Endothelial cell of umbilical vein (primary cell): ENCODE measurements at regions not wholly inside any gene's neighbourhood (a gene's known extent, or its start where the extent isn't known, plus 50 kb on each side); places are given as distances from the start of the nearest gene placed in this dataset.

ENCODE experiments used
- BruUV-seq: library from RNA; stranded (reverse); fragments of 400-500 nt; replicated peaks from 2 replicates; lab custom pipeline; 2021; lab: Mats Ljungman, UMichigan
- CTCF ChIA-PET: fragments of 300-600, 350-600 bp; sonication (Branson Sonifier 250); formaldehyde crosslinking; loops from one replicate; lab custom pipeline; 2021; ENCODE audit warnings: antibody characterized with exemption, inconsistent platforms; lab: Charles Lee
- POLR2A ChIA-PET: fragments of 300-600, 350-600 bp; sonication (Branson Sonifier 250); formaldehyde crosslinking; loops from one replicate; lab custom pipeline; 2021; ENCODE audit warnings: antibody characterized with exemption, inconsistent platforms; lab: Charles Lee
- DNase-seq: peaks from one replicate; pipeline ENCODE4 v3.0.0-alpha.2; 2011; ENCODE audit warnings: low read depth, low spot score
- FAIRE-seq: peaks from 2 replicates; lab custom pipeline; 2011; peaks lifted over from hg19 to GRCh38; lab: Jason Lieb, UNC
- H2AFZ ChIP-seq: 2 replicates; pipeline ENCODE4 v1.6.0; 2012; ENCODE audit warnings: low read depth, low read length, control low read depth, inconsistent platforms
- H3K27ac ChIP-seq: 2 replicates; pipeline ENCODE4 v1.5.1; 2011; ENCODE audit warnings: low read depth, mild to moderate bottlenecking, control low read depth, low read length, moderate library complexity; ENCODE audit not compliant: insufficient read depth
- H3K27me3 ChIP-seq, 2 experiments: 2 replicates each; pipeline versions ENCODE4 v1.6.0 to v1.6.1; 2011; ENCODE audit warnings: low read length in 2 of 2, mixed read lengths in 1 of 2; ENCODE audit not compliant: control insufficient read depth in 2 of 2, insufficient read depth in 2 of 2
- H3K36me3 ChIP-seq, 2 experiments: 2 replicates in 1 of 2; 3 replicates in 1 of 2; pipeline ENCODE4 v1.5.1; 2011; ENCODE audit warnings: low read length in 2 of 2, mild to moderate bottlenecking in 1 of 2, moderate library complexity in 1 of 2; ENCODE audit not compliant: control insufficient read depth in 2 of 2, insufficient read depth in 2 of 2; ENCODE audit errors: extremely low read depth in 1 of 2
- H3K4me1 ChIP-seq: 3 replicates; pipeline ENCODE4 v1.5.1; 2011; ENCODE audit warnings: mild to moderate bottlenecking, low read length; ENCODE audit not compliant: control insufficient read depth, insufficient read depth; ENCODE audit errors: extremely low read depth
- H3K4me2 ChIP-seq: 2 replicates; pipeline ENCODE4 v1.6.1; 2011; ENCODE audit warnings: low read length, control low read depth, mixed read lengths; ENCODE audit not compliant: insufficient read depth
- H3K4me3 ChIP-seq, 3 experiments: fragments of 200-600 bp in 1 of 3; sonication (generic), shearing (Covaris generic) in 1 of 3; replicated peaks in 1 of 3; 2 replicates each; pipeline ENCODE4 v1.5.1; 2011 to 2016; ENCODE audit warnings: control low read depth in 3 of 3, low read length in 3 of 3, mild to moderate bottlenecking in 2 of 3, inconsistent platforms in 1 of 3, low read depth in 1 of 3, moderate library complexity in 1 of 3; ENCODE audit not compliant: insufficient read depth in 1 of 3
- H3K79me2 ChIP-seq: 2 replicates; pipeline ENCODE4 v1.6.0; 2012; ENCODE audit warnings: low read length, inconsistent platforms; ENCODE audit not compliant: control insufficient read depth, insufficient read depth
- H3K9ac ChIP-seq: replicated peaks from 2 replicates; pipeline ENCODE3; 2011; ENCODE audit warnings: low read length, control low read depth; ENCODE audit not compliant: insufficient read depth; ENCODE audit errors: extremely low read depth
- H3K9me1 ChIP-seq: replicated peaks from 3 replicates; pipeline ENCODE4 v1.6.0; 2011; ENCODE audit warnings: mild to moderate bottlenecking, low read length; ENCODE audit not compliant: control insufficient read depth, insufficient read depth; ENCODE audit errors: extremely low read depth
- H3K9me3 ChIP-seq: replicated peaks from 2 replicates; pipeline ENCODE4 v1.5.1; 2012; ENCODE audit warnings: low read length, inconsistent platforms; ENCODE audit not compliant: control insufficient read depth, insufficient read depth
- H4K20me1 ChIP-seq: replicated peaks from 2 replicates; pipeline ENCODE3; 2011; ENCODE audit warnings: mild to moderate bottlenecking, low read length; ENCODE audit not compliant: control insufficient read depth, insufficient read depth; ENCODE audit errors: extremely low read depth
- EZH2 ChIP-seq: IDR thresholded peaks from 2 replicates; pipeline ENCODE4 v1.6.1; 2012; ENCODE audit warnings: borderline replicate concordance, low read depth, mild to moderate bottlenecking, moderate library complexity, low read length, inconsistent platforms; ENCODE audit not compliant: severe bottlenecking
- FOS ChIP-seq: IDR thresholded peaks from 2 replicates; pipeline ENCODE4 v1.6.1; 2011; ENCODE audit warnings: mild to moderate bottlenecking, low read length, moderate library complexity, borderline replicate concordance; ENCODE audit not compliant: insufficient read depth
- GATA2 ChIP-seq: IDR thresholded peaks from 2 replicates; pipeline ENCODE4 v1.7.0; 2011; ENCODE audit warnings: low read depth, mild to moderate bottlenecking, moderate library complexity, mixed read lengths, low read length; ENCODE audit not compliant: insufficient read length, insufficient read depth
- JUN ChIP-seq: IDR thresholded peaks from 2 replicates; pipeline ENCODE4 v1.6.1; 2011; ENCODE audit warnings: borderline replicate concordance, low read depth; ENCODE audit not compliant: insufficient read length, insufficient read depth
- MAX ChIP-seq: IDR thresholded peaks from 2 replicates; pipeline ENCODE4 v1.6.1; 2011; ENCODE audit not compliant: insufficient read depth, insufficient read length
- MYC ChIP-seq: IDR thresholded peaks from one replicate; pipeline ENCODE4 v1.6.1; 2011; ENCODE audit warnings: mild to moderate bottlenecking, low read depth, low read length
- POLR2A ChIP-seq: IDR thresholded peaks from 2 replicates; pipeline ENCODE4 v1.6.1; 2012; ENCODE audit warnings: low read depth, mild to moderate bottlenecking, control low read depth, low read length
- POLR2AphosphoS5 ChIP-seq: IDR thresholded peaks from 2 replicates; pipeline ENCODE4 v1.6.1; 2012; ENCODE audit warnings: low read depth, mild to moderate bottlenecking, control low read depth, low read length, moderate library complexity; ENCODE audit not compliant: insufficient read depth
- dilution Hi-C: fragments of 300-500 bp; cut with MboI; formaldehyde crosslinking; loops from one replicate; pipeline ENCODE4 v1.15.0; 2019; ENCODE audit warnings: low sequenced_read_pairs; ENCODE audit not compliant: extremely low pct_ligation_motif_present
- intact Hi-C: fragments of 100-400 bp; cut with micrococcal nuclease; formaldehyde crosslinking; loops from one replicate; pipeline ENCODE4 v1.10.0; 2022
- TF ChIP-seq, protein P1 (sequence below), 2 donors: IDR thresholded peaks; 1 replicate in 1 of 2; 2 replicates in 1 of 2; pipeline ENCODE4 v1.5.1; 2011; ENCODE audit warnings: low read length in 2 of 2, mild to moderate bottlenecking in 2 of 2, moderate library complexity in 2 of 2, control low read depth in 1 of 2, inconsistent platforms in 1 of 2, low read depth in 1 of 2; ENCODE audit not compliant: insufficient read depth in 1 of 2; ENCODE audit errors: extremely low read depth in 1 of 2

GRCh38 chr4:104418286-104418685 lies 76.4 kb downstream of the CXXC4 start:
- no peaks in the 10 kb centered on the region for H3K27me3 ChIP-seq
- CTCF ChIA-PET: no interaction called here
- no peaks in the 10 kb centered on the region for H3K9me3 ChIP-seq
- no peaks in the 10 kb centered on the region for H3K79me2 ChIP-seq
- intact Hi-C loops (no loop called here), dilution Hi-C loops (no loop called here)
- no peak overlapping the region for H3K9ac ChIP-seq
- H2AFZ ChIP-seq: no peak overlapping the region
- no peak overlapping the region for H3K4me3 ChIP-seq
- BruUV-seq: no TSS peak
- FAIRE-seq (no peak), DNase-seq (no peak)
- H3K4me2 ChIP-seq: no peak overlapping the region
- POLR2A ChIA-PET: no interaction called here
- TF ChIP-seq FOS (no peak), POLR2A (no peak), POLR2AphosphoS5 (no peak), MYC (no peak), MAX (no peak), GATA2 (no peak), JUN (no peak), EZH2 (no peak)
- TF ChIP-seq, protein P1, sequence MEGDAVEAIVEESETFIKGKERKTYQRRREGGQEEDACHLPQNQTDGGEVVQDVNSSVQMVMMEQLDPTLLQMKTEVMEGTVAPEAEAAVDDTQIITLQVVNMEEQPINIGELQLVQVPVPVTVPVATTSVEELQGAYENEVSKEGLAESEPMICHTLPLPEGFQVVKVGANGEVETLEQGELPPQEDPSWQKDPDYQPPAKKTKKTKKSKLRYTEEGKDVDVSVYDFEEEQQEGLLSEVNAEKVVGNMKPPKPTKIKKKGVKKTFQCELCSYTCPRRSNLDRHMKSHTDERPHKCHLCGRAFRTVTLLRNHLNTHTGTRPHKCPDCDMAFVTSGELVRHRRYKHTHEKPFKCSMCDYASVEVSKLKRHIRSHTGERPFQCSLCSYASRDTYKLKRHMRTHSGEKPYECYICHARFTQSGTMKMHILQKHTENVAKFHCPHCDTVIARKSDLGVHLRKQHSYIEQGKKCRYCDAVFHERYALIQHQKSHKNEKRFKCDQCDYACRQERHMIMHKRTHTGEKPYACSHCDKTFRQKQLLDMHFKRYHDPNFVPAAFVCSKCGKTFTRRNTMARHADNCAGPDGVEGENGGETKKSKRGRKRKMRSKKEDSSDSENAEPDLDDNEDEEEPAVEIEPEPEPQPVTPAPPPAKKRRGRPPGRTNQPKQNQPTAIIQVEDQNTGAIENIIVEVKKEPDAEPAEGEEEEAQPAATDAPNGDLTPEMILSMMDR (IDR thresholded peaks at IDR 0.05; ENCODE audit: extremely low read depth in 1 of 2, insufficient read depth in 1 of 2, low read depth in 1 of 2, low read length in 2 of 2): no peak
- no peak overlapping the region for H3K27ac ChIP-seq
- no peaks in the 10 kb centered on the region for H3K9me1 ChIP-seq
- H3K36me3 ChIP-seq: no peaks in the 10 kb centered on the region
- H3K4me1 ChIP-seq: no peaks in the 10 kb centered on the region
- H4K20me1 ChIP-seq: no peaks in the 10 kb centered on the region
